HCT116 (cell line): ENCODE measurements at regions not wholly inside any gene's neighbourhood (a gene's known extent, or its start where the extent isn't known, plus 50 kb on each side); places are given as distances from the start of the nearest gene placed in this dataset.

Source experiments
- ATAC-seq: fragments of 200-7000 bp; cut with Tn5 transposase; 2 replicates; pipeline ENCODE4 v1.9.1; 2020; ENCODE audit warnings: mild to moderate bottlenecking, moderate library complexity
- BruUV-seq: library from RNA; stranded (reverse); fragments of 400-500 nt; replicated peaks from 2 replicates; lab custom pipeline; 2021; lab: Mats Ljungman, UMichigan
- CTCF ChIA-PET: fragments of 300-600 bp; sonication (Branson Sonifier 250); formaldehyde crosslinking; loops from one replicate; lab custom pipeline; 2021; ENCODE audit warnings: antibody characterized with exemption; lab: Charles Lee
- POLR2A ChIA-PET: fragments of 300-600, 350-600 bp; sonication (Branson Sonifier 250); formaldehyde crosslinking; loops from one replicate; lab custom pipeline; 2021; ENCODE audit warnings: antibody characterized with exemption; lab: Charles Lee
- RAD21 ChIA-PET, 2 experiments: fragments of 300-600 bp; sonication (Branson Sonifier 250); formaldehyde crosslinking; loops; one replicate each; lab custom pipeline; 2023; ENCODE audit warnings: low total read pairs in 2 of 2; ENCODE audit not compliant: uncharacterized antibody in 2 of 2, unreplicated experiment in 2 of 2, low non-redundant PET in 1 of 2; lab: Charles Lee
- DNase-seq: peaks from one replicate; pipeline ENCODE4 v3.0.0-alpha.2; 2010; ENCODE audit warnings: low read depth, low spot score
- H2AFZ ChIP-seq: fragments of 200-600 bp; shearing (Covaris generic), sonication (generic); 2 replicates; pipeline ENCODE4 v1.6.1; 2017; ENCODE audit warnings: low read depth, mixed run types, mixed read lengths, antibody characterized with exemption, low read length; ENCODE audit not compliant: poor library complexity, severe bottlenecking
- H3K27ac ChIP-seq: 2 replicates; pipeline ENCODE4 v1.5.1; 2012; ENCODE audit warnings: low read depth, low read length
- H3K27me3 ChIP-seq: fragments of 200-600 bp; sonication (generic); 2 replicates; pipeline ENCODE4 v1.6.1; 2016; ENCODE audit warnings: mixed run types, low read length, mixed read lengths; ENCODE audit not compliant: insufficient read depth
- H3K36me3 ChIP-seq, 2 experiments: fragments of 200-500 bp in 1 of 2; fragments of 200-600 bp in 1 of 2; sonication (Bioruptor generic) in 1 of 2; sonication (generic) in 1 of 2; 2 replicates each; pipeline versions ENCODE4 v1.5.1 to v1.6.1; 2014 to 2016; ENCODE audit warnings: low read length in 2 of 2, inconsistent platforms in 1 of 2, mixed read lengths in 1 of 2, mixed run types in 1 of 2; ENCODE audit not compliant: insufficient read depth in 2 of 2, control insufficient read depth in 1 of 2
- H3K4me1 ChIP-seq, 2 experiments: fragments of 200-600 bp in 1 of 2; sonication (generic) in 1 of 2; 2 replicates each; pipeline versions ENCODE4 v1.5.1 to v1.6.1; 2012 to 2017; ENCODE audit warnings: low read length in 2 of 2, inconsistent platforms in 1 of 2, mild to moderate bottlenecking in 1 of 2, mixed read lengths in 1 of 2, mixed run types in 1 of 2, moderate library complexity in 1 of 2; ENCODE audit not compliant: insufficient read depth in 2 of 2, control insufficient read depth in 1 of 2
- H3K4me2 ChIP-seq: fragments of 200-600 bp; sonication (generic); 2 replicates; pipeline ENCODE4 v1.6.1; 2017; ENCODE audit warnings: mixed run types, low read length, mixed read lengths
- H3K4me3 ChIP-seq, 2 experiments: fragments of 200-600 bp in 1 of 2; sonication (generic) in 1 of 2; replicated peaks in 1 of 2; 2 replicates each; pipeline ENCODE4 v1.5.1; 2011 to 2016; ENCODE audit warnings: low read length in 2 of 2, control low read depth in 1 of 2, low read depth in 1 of 2, mild to moderate bottlenecking in 1 of 2, mixed read lengths in 1 of 2, mixed run types in 1 of 2
- H3K79me2 ChIP-seq: fragments of 200-600 bp; sonication (generic); 2 replicates; pipeline ENCODE4 v1.6.1; 2017; ENCODE audit warnings: mild to moderate bottlenecking, mixed run types, low read length, moderate library complexity, mixed read lengths; ENCODE audit not compliant: insufficient read depth
- H3K9ac ChIP-seq: fragments of 200-600 bp; sonication (generic); 2 replicates; pipeline ENCODE4 v1.6.1; 2016; ENCODE audit warnings: low read length, mixed read lengths
- H3K9me2 ChIP-seq: fragments of 200-600 bp; sonication (generic), shearing (Covaris generic); 2 replicates; pipeline ENCODE4 v1.6.1; 2017; ENCODE audit warnings: mixed run types, mild to moderate bottlenecking, moderate library complexity; ENCODE audit not compliant: insufficient read depth
- H3K9me3 ChIP-seq, 2 experiments: fragments of 200-500 bp in 1 of 2; fragments of 200-600 bp in 1 of 2; sonication (Bioruptor generic) in 1 of 2; sonication (generic) in 1 of 2; 2 replicates each; pipeline ENCODE4 v1.6.1; 2014 to 2017; ENCODE audit warnings: low read length in 2 of 2, mixed read lengths in 2 of 2, inconsistent platforms in 1 of 2, low read depth in 1 of 2, mild to moderate bottlenecking in 1 of 2, mixed run types in 1 of 2, moderate library complexity in 1 of 2; ENCODE audit not compliant: control insufficient read depth in 1 of 2, insufficient read depth in 1 of 2
- H4K20me1 ChIP-seq: fragments of 200-600 bp; sonication (generic), shearing (Covaris generic); 2 replicates; pipeline ENCODE4 v1.6.1; 2017; ENCODE audit warnings: mixed run types, mild to moderate bottlenecking, moderate library complexity; ENCODE audit not compliant: insufficient read depth
- CBX3 ChIP-seq: IDR thresholded peaks from 2 replicates; pipeline ENCODE4 v1.6.1; 2012; ENCODE audit warnings: low read depth
- CEBPB ChIP-seq: IDR thresholded peaks from 2 replicates; pipeline ENCODE4 v1.6.1; 2012; ENCODE audit warnings: low read depth
- EGR1 ChIP-seq: IDR thresholded peaks from 2 replicates; pipeline ENCODE4 v1.6.1; 2012; ENCODE audit warnings: low read depth
- EZH2 ChIP-seq: fragments of 200-600 bp; sonication (generic); IDR thresholded peaks from 2 replicates; pipeline ENCODE4 v1.6.1; 2017; ENCODE audit warnings: antibody characterized with exemption, mixed run types
- EZH2phosphoT487 ChIP-seq: fragments of 200-600 bp; IDR thresholded peaks from 2 replicates; pipeline ENCODE4 v1.6.1; 2018; ENCODE audit warnings: antibody characterized with exemption, borderline replicate concordance
- FOSL1 ChIP-seq: IDR thresholded peaks from 2 replicates; pipeline ENCODE4 v1.6.1; 2012; ENCODE audit warnings: low read depth
- JUND ChIP-seq: IDR thresholded peaks from 2 replicates; pipeline ENCODE4 v1.6.1; 2012
- POLR2A ChIP-seq: IDR thresholded peaks from 2 replicates; pipeline ENCODE4 v1.7.0; 2011; ENCODE audit warnings: borderline replicate concordance; ENCODE audit not compliant: insufficient read depth, insufficient read length; ENCODE audit errors: extremely low read depth
- POLR2AphosphoS5 ChIP-seq: IDR thresholded peaks from 2 replicates; pipeline ENCODE4 v1.6.1; 2011; ENCODE audit warnings: mild to moderate bottlenecking, low read depth, low read length, moderate library complexity
- RAD21 ChIP-seq: IDR thresholded peaks from 2 replicates; pipeline ENCODE4 v1.6.1; 2012; ENCODE audit warnings: low read depth, mild to moderate bottlenecking
- REST ChIP-seq: IDR thresholded peaks from 2 replicates; pipeline ENCODE4 v1.6.1; 2012; ENCODE audit warnings: low read depth
- SRF ChIP-seq: IDR thresholded peaks from 2 replicates; pipeline ENCODE4 v1.6.1; 2012; ENCODE audit warnings: low read depth
- YY1 ChIP-seq: IDR thresholded peaks from 2 replicates; pipeline ENCODE4 v1.6.1; 2011; ENCODE audit warnings: low read length, low read depth, moderate library complexity, mild to moderate bottlenecking; ENCODE audit not compliant: insufficient replicate concordance; ENCODE audit errors: extremely low read depth
- ZFX ChIP-seq: fragments of 450-650 bp; IDR thresholded peaks from 2 replicates; pipeline ENCODE4 v1.6.1; 2017
- ZNF274 ChIP-seq: fragments of 200-500 bp; sonication (Bioruptor generic); IDR thresholded peaks from 2 replicates; pipeline ENCODE4 v1.6.1; 2014; ENCODE audit warnings: mild to moderate bottlenecking, low read depth, low read length, inconsistent platforms
- intact Hi-C: fragments of 100-400 bp; cut with micrococcal nuclease; formaldehyde crosslinking; loops from 2 replicates; pipeline ENCODE4 v1.10.0; 2022
- TF ChIP-seq, protein P1 (sequence below), 3 experiments: fragments of 200-600 bp in 1 of 3; sonication (generic) in 1 of 3; IDR thresholded peaks in 2 of 3; conservative IDR thresholded peaks in 1 of 3; 2 replicates each; pipeline ENCODE4 v1.5.1; 2012 to 2017; ENCODE audit warnings: low read depth in 2 of 3, low read length in 2 of 3, antibody characterized with exemption in 1 of 3, borderline replicate concordance in 1 of 3, control low read depth in 1 of 3, mild to moderate bottlenecking in 1 of 3, mixed read lengths in 1 of 3, mixed run types in 1 of 3, moderate library complexity in 1 of 3; ENCODE audit not compliant: insufficient read depth in 1 of 3
- TF ChIP-seq, protein P2 (sequence below): IDR thresholded peaks from 2 replicates; pipeline ENCODE4 v1.6.1; 2012
- TF ChIP-seq, protein P3 (sequence below): IDR thresholded peaks from 2 replicates; pipeline ENCODE4 v1.6.1; 2011; ENCODE audit warnings: mild to moderate bottlenecking, low read length, moderate library complexity; ENCODE audit not compliant: insufficient replicate concordance; ENCODE audit errors: extremely low read depth

DNA sequence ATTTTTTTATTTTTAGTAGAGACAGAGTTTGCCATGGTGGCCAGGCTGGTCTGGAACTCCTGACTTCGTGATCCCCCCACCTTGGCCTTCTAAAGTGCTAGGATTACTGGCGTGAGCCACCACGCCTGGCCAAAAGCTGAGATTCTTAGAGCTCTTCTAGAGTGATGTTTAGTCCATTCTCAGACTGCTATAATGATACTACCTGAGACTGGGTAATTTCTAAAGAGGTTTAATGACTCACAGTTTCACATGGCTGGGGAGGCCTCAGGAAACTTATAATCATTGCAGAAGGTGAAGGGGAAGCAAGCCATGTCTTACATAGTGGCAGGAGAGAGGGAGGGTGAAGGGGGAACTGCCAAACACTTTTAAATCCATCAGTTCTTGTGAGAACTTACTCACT is 1804.9 kb upstream of the LRRTM1 start:
- no peak for ATAC-seq
- H3K9me2 ChIP-seq: no peaks in the 10 kb centered on the region

More for the DNA sequence above, 1804.9 kb upstream of the LRRTM1 start:
- no peaks in the 10 kb centered on the region for H3K27me3 ChIP-seq
- H3K9me3 ChIP-seq: no peaks in the 10 kb centered on the region
- BruUV-seq: no TSS peak
- H3K4me1 ChIP-seq: no peaks in the 10 kb centered on the region
- POLR2A ChIA-PET: no interaction called here
- intact Hi-C loops: no loop called here
- RAD21 ChIA-PET: no interaction called here
- CTCF ChIA-PET: no interaction called here
- no peak overlapping the region for H3K9ac ChIP-seq
- H4K20me1 ChIP-seq: no peaks in the 10 kb centered on the region
- no peaks in the 10 kb centered on the region for H3K36me3 ChIP-seq
- H2AFZ ChIP-seq: no peak overlapping the region
- H3K79me2 ChIP-seq: no peaks in the 10 kb centered on the region
- TF ChIP-seq RAD21 (no peak), POLR2A (no peak), REST (no peak), EZH2 (no peak), SRF (no peak), YY1 (no peak), CEBPB (no peak), ZNF274 (no peak), FOSL1 (no peak), EGR1 (no peak), EZH2phosphoT487 (no peak), ZFX (no peak), JUND (no peak), POLR2AphosphoS5 (no peak), CBX3 (no peak)
- TF ChIP-seq, protein P1, sequence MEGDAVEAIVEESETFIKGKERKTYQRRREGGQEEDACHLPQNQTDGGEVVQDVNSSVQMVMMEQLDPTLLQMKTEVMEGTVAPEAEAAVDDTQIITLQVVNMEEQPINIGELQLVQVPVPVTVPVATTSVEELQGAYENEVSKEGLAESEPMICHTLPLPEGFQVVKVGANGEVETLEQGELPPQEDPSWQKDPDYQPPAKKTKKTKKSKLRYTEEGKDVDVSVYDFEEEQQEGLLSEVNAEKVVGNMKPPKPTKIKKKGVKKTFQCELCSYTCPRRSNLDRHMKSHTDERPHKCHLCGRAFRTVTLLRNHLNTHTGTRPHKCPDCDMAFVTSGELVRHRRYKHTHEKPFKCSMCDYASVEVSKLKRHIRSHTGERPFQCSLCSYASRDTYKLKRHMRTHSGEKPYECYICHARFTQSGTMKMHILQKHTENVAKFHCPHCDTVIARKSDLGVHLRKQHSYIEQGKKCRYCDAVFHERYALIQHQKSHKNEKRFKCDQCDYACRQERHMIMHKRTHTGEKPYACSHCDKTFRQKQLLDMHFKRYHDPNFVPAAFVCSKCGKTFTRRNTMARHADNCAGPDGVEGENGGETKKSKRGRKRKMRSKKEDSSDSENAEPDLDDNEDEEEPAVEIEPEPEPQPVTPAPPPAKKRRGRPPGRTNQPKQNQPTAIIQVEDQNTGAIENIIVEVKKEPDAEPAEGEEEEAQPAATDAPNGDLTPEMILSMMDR (IDR thresholded peaks at IDR 0.05 in 2 of 3, conservative IDR thresholded peaks at IDR 0.05 in 1 of 3; ENCODE audit: borderline replicate concordance in 1 of 3, insufficient read depth in 1 of 3, low read depth in 2 of 3, low read length in 2 of 3): no peak
- TF ChIP-seq, protein P2, sequence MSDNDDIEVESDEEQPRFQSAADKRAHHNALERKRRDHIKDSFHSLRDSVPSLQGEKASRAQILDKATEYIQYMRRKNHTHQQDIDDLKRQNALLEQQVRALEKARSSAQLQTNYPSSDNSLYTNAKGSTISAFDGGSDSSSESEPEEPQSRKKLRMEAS: no peak
- TF ChIP-seq, protein P3, sequence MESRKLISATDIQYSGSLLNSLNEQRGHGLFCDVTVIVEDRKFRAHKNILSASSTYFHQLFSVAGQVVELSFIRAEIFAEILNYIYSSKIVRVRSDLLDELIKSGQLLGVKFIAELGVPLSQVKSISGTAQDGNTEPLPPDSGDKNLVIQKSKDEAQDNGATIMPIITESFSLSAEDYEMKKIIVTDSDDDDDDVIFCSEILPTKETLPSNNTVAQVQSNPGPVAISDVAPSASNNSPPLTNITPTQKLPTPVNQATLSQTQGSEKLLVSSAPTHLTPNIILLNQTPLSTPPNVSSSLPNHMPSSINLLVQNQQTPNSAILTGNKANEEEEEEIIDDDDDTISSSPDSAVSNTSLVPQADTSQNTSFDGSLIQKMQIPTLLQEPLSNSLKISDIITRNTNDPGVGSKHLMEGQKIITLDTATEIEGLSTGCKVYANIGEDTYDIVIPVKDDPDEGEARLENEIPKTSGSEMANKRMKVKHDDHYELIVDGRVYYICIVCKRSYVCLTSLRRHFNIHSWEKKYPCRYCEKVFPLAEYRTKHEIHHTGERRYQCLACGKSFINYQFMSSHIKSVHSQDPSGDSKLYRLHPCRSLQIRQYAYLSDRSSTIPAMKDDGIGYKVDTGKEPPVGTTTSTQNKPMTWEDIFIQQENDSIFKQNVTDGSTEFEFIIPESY: no peak
- H3K4me2 ChIP-seq: no peak overlapping the region
- DNase-seq: no peak
- H3K27ac ChIP-seq: no peak overlapping the region
- no peak overlapping the region for H3K4me3 ChIP-seq
